OCI-LY7 (cell line): ENCODE measurements at regions not wholly inside any gene's neighbourhood (a gene's known extent, or its start where the extent isn't known, plus 50 kb on each side); places are given as distances from the start of the nearest gene placed in this dataset.

ENCODE experiments used
- BruUV-seq: library from RNA; stranded (reverse); fragments of 400-500 nt; replicated peaks from 2 replicates; lab custom pipeline; 2021; lab: Mats Ljungman, UMichigan
- CTCF ChIA-PET: fragments of 300-600 bp; sonication (Branson Sonifier 250); formaldehyde crosslinking; loops from one replicate; lab custom pipeline; 2022; ENCODE audit warnings: antibody characterized with exemption; ENCODE audit not compliant: unreplicated experiment; lab: Charles Lee
- POLR2A ChIA-PET: fragments of 300-600 bp; sonication (Branson Sonifier 250); formaldehyde crosslinking; loops from one replicate; lab custom pipeline; 2022; ENCODE audit warnings: antibody characterized with exemption; lab: Charles Lee
- DNase-seq: peaks from one replicate; pipeline ENCODE4 v3.0.0-alpha.2; 2015; ENCODE audit warnings: low spot score
- H2AFZ ChIP-seq: fragments of 200-600 bp; sonication (generic), shearing (Covaris generic); 2 replicates; pipeline ENCODE4 v1.6.1; 2014; ENCODE audit warnings: mild to moderate bottlenecking, antibody characterized with exemption, low read length, moderate library complexity
- H3K27ac ChIP-seq: fragments of 200-600 bp; sonication (generic); 2 replicates; pipeline ENCODE4 v1.5.1; 2014; ENCODE audit warnings: mixed run types, low read depth, mild to moderate bottlenecking, moderate library complexity, low read length, inconsistent platforms; ENCODE audit not compliant: poor library complexity, severe bottlenecking
- H3K36me3 ChIP-seq: fragments of 200-600 bp; sonication (generic); 2 replicates; pipeline ENCODE4 v1.6.1; 2014; ENCODE audit warnings: mild to moderate bottlenecking, antibody characterized with exemption, low read length, moderate library complexity, mixed read lengths; ENCODE audit not compliant: insufficient read depth
- H3K4me1 ChIP-seq: fragments of 200-600 bp; sonication (generic); 2 replicates; pipeline ENCODE4 v1.5.1; 2014; ENCODE audit warnings: mild to moderate bottlenecking, low read length; ENCODE audit not compliant: insufficient read depth, poor library complexity, severe bottlenecking
- H3K4me2 ChIP-seq: fragments of 200-600 bp; sonication (generic); 2 replicates; pipeline ENCODE4 v1.6.1; 2014; ENCODE audit warnings: mild to moderate bottlenecking, low read length
- H3K4me3 ChIP-seq: fragments of 200-600 bp; sonication (generic); 2 replicates; pipeline ENCODE4 v1.5.1; 2014; ENCODE audit warnings: mild to moderate bottlenecking, low read depth, low read length; ENCODE audit not compliant: poor library complexity, severe bottlenecking
- H3K79me2 ChIP-seq: fragments of 200-600 bp; sonication (generic); 2 replicates; pipeline ENCODE4 v1.6.1; 2016; ENCODE audit warnings: low read depth, mild to moderate bottlenecking, low read length, moderate library complexity, mixed read lengths; ENCODE audit not compliant: insufficient read depth
- H3K9me2 ChIP-seq: fragments of 200-600 bp; sonication (generic); 2 replicates; pipeline ENCODE4 v1.6.1; 2016; ENCODE audit warnings: mild to moderate bottlenecking, low read length, mixed read lengths; ENCODE audit not compliant: insufficient read depth
- H3K9me3 ChIP-seq: fragments of 200-600 bp; sonication (generic); 2 replicates; pipeline ENCODE4 v1.6.1; 2014; ENCODE audit warnings: mild to moderate bottlenecking, mixed run types, low read length, mixed read lengths
- H4K20me1 ChIP-seq: fragments of 200-600 bp; sonication (generic); 2 replicates; pipeline ENCODE4 v1.6.1; 2014; ENCODE audit warnings: mild to moderate bottlenecking, antibody characterized with exemption, low read length, moderate library complexity, mixed read lengths; ENCODE audit not compliant: insufficient read depth
- EZH2phosphoT487 ChIP-seq: fragments of 200-600 bp; sonication (generic); IDR thresholded peaks from 2 replicates; pipeline ENCODE4 v1.6.1; 2018; ENCODE audit warnings: low read depth, borderline replicate concordance, mild to moderate bottlenecking, mixed run types, antibody characterized with exemption, low read length, moderate library complexity, mixed read lengths
- intact Hi-C: fragments of 100-400 bp; cut with micrococcal nuclease; formaldehyde crosslinking; loops from one replicate; pipeline ENCODE4 v1.10.0; 2022; ENCODE audit not compliant: unreplicated experiment
- TF ChIP-seq, protein P1 (sequence below): fragments of 200-600 bp; sonication (generic); conservative IDR thresholded peaks from 2 replicates; pipeline ENCODE4 v1.5.1; 2014; ENCODE audit warnings: mild to moderate bottlenecking, antibody characterized with exemption, low read length, moderate library complexity, mixed read lengths

DNA sequence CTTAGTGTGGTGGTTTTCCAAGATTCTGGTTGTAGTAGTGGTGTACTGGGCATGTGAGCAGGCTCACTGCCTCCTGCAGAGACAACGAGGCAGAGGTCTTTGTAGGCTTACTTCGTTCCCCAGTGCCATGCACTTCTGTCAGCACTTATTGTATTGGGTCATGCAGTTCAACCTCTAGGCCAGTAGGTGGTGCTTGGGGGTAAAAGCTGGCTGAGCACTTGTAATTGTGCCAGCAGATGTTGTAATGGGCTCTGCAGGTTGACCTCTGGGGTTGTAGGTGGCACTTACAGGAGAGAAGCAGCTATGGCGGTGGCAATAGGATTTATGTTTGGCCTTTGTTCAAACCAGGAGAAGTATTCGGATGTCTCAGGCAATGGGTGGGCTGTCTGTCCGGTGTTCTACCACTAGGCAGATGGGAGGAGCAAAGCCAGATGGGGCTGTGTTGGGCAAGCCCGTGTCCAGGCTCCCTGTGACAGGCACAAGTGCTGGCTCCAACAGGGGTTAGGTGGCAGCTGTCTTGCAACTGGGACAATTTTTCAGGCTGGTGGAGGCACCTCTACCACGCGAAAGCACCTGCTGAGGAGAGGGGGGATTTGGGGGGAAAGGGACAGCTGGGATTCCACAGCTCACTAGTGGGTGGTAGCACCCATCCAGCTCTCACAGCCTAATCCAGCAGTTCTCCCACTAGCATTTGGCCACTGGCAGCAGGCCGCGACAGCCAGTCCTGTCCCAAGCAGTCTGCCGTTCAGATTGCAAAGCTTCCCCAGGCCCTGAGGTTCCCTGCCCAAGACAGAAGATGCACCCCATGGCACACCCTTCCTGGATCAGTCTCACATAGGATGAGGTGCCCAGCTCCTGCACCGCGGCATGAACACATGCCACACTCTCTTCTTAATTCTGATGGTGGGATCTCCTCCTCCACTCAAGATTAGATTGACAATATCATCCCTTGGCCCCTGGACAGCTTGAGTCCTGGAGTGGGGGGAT is 274.5 kb downstream of the CTH start:
- no TSS peak for BruUV-seq
- Histone ChIP-seq H3K4me3 (no peak overlapping the region), H3K4me2 (no peak overlapping the region), H3K9me2 (no peaks in the 10 kb centered on the region), H2AFZ (no peak overlapping the region), H3K27ac (no peak overlapping the region), H4K20me1 (no peaks in the 10 kb centered on the region), H3K36me3 (no peaks in the 10 kb centered on the region), H3K4me1 (no peaks in the 10 kb centered on the region), H3K79me2 (no peaks in the 10 kb centered on the region), H3K9me3 (no peaks in the 10 kb centered on the region)
- intact Hi-C loops, result loop anchor here (1.0 kb wide), 1 partner anchor 365 kb away; no protein-coding TSS in a partner anchor
- DNase-seq, result peak; percentile 59
- ChIA-PET CTCF (no interaction called here), POLR2A (no interaction called here)
- TF ChIP-seq EZH2phosphoT487, result no peak
- TF ChIP-seq, protein P1, sequence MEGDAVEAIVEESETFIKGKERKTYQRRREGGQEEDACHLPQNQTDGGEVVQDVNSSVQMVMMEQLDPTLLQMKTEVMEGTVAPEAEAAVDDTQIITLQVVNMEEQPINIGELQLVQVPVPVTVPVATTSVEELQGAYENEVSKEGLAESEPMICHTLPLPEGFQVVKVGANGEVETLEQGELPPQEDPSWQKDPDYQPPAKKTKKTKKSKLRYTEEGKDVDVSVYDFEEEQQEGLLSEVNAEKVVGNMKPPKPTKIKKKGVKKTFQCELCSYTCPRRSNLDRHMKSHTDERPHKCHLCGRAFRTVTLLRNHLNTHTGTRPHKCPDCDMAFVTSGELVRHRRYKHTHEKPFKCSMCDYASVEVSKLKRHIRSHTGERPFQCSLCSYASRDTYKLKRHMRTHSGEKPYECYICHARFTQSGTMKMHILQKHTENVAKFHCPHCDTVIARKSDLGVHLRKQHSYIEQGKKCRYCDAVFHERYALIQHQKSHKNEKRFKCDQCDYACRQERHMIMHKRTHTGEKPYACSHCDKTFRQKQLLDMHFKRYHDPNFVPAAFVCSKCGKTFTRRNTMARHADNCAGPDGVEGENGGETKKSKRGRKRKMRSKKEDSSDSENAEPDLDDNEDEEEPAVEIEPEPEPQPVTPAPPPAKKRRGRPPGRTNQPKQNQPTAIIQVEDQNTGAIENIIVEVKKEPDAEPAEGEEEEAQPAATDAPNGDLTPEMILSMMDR, result peak; percentile 87

DNA sequence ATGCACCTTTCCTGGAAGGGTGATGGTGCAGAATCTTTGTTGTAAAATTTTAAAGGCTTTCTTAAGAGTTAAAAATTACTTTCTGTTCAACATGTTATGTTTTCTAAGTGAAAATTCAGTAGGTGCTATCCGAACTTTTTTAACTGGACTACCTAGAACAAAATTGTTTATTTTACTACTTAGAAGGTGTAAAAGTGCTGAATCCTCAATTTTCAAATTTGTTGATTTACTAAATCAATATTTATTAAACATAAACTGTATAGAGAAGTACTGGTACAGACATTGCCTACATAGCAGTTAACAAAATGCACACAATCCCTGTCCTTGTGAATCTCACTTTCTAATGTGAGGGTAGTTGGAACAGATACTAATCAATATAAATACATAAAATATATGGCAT is 277.5 kb downstream of the CTH start:
- no peaks in the 10 kb centered on the region for H3K9me2 ChIP-seq
- CTCF ChIA-PET, result no interaction called here

More for the DNA sequence above, 277.5 kb downstream of the CTH start:
- Histone ChIP-seq H2AFZ (no peak overlapping the region), H3K4me1 (no peaks in the 10 kb centered on the region), H3K4me3 (no peak overlapping the region), H3K4me2 (no peak overlapping the region), H3K27ac (no peak overlapping the region), H3K9me3 (no peaks in the 10 kb centered on the region), H4K20me1 (no peaks in the 10 kb centered on the region), H3K79me2 (no peaks in the 10 kb centered on the region), H3K36me3 (no peaks in the 10 kb centered on the region)
- intact Hi-C loops, result no loop called here
- no TSS peak for BruUV-seq
- TF ChIP-seq, protein P1, result no peak
- TF ChIP-seq EZH2phosphoT487, result no peak
- POLR2A ChIA-PET, result interaction anchor here (0.6 to 0.7 kb wide), 3 partner anchors 38 to 1094 kb away, joined by 3 to 4 read pairs (median 4); no protein-coding TSS in a partner anchor
- DNase-seq, result no peak
